GM08714 (cell line): ENCODE measurements at regions not wholly inside any gene's neighbourhood (a gene's known extent, or its start where the extent isn't known, plus 50 kb on each side); places are given as distances from the start of the nearest gene placed in this dataset.

Source experiments
- H3K4me3 ChIP-seq: fragments of 200-500 bp; sonication (Bioruptor generic); 2 replicates; pipeline ENCODE4 v1.5.1; 2014; ENCODE audit warnings: mild to moderate bottlenecking, low read length, inconsistent platforms
- ZNF274 ChIP-seq: IDR thresholded peaks from 2 replicates; pipeline ENCODE4 v1.6.1; 2012; ENCODE audit warnings: mild to moderate bottlenecking, low read depth, low read length

DNA sequence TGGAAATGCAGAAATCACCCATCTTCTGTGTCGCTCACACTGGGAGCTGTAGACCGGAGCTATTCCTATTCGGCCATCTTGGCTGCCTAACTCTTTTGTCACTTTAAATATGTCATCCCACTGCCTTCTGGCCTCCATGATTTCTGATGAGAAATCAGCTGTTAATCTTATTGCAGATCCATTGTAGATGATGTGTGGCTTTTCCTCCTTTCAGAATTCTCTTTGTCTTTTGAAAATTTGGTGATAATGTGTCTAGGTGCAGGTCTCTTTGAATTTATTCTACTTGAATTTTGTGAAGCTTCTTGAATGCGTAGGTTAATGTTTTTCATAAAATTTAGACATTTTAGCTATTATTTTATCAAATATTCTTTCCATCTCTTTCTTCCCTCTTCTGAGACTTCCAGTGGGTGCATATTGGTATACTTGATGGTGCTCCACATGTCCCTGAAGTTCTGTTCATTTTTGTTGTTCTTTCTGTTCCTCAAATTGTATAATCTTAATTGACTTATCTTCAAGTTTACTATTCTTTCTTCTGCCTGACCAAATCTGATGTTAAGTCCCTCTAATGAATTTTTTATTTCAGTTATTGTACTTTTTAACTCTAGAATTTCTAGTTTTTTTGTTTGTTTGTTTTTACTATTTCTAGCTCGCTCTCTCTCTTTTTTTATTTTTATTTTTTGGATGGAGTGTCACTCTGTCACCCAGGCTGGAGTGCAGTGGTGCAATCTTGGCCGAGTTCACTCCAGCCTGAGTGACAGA, 90.8 kb upstream of the DLX2 start:
- H3K4me3 ChIP-seq = no peak overlapping the region
- TF ChIP-seq ZNF274 = no peak

DNA sequence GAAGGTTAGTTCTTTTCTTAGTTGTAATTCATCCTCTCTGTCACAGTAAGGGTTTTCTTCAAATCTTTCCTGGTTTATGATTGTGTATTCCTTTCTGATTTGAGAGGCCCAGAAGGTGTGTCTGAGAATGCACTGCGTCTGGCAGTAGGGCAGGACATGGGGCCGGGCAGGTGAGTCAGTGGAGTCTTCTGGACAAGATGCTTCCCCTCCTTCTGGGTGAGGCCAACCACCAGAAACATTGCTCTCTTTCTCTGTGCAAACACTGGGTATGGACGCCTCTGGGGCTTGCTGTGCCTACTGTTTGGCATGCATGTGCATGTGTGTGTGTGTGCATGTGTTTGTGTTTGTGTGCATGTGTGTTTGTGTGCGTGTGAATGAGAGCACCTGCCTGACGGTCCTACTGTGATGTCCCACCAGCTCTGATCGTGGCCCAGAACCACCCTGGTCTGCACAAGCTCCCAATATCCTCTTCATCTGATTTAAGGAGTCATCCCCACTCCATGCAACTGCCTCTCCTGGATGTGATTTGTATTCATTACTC, 93.2 kb upstream of the DLX2 start:
- TF ChIP-seq ZNF274 = no peak
- no peak overlapping the region for H3K4me3 ChIP-seq

DNA sequence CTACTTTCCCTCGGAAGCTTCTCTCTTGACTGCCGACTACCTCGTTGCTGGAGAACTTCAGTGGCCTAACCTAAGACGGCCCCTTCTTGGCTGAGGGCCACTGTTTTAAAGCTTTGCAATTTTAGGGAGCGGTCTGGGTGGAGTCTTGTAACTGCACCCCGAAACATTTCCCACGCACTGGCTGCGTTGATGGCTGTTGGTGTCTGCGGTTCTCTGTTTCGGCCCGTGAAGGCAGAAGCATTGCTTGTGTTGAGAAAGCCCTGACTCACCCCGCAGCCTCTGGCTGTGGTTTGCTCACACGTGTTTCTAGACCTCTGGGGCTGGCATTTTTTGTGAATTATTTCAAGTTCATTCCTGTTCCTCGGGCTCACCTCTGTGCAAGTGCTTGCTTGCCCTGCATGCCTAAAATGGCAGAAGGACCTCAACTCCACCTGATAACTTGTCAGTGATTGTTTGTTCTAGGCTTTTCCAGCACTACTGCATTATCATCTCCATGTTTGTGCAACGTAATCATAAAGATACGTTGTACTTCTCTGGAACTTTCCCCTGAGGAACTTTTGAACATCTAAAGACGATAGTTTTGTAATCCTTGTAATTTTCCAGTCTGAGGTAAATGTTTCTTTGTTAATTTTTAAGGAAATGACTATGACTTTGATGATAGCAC, 94.2 kb upstream of the DLX2 start:
- TF ChIP-seq ZNF274 = no peak
- H3K4me3 ChIP-seq = no peak overlapping the region

DNA sequence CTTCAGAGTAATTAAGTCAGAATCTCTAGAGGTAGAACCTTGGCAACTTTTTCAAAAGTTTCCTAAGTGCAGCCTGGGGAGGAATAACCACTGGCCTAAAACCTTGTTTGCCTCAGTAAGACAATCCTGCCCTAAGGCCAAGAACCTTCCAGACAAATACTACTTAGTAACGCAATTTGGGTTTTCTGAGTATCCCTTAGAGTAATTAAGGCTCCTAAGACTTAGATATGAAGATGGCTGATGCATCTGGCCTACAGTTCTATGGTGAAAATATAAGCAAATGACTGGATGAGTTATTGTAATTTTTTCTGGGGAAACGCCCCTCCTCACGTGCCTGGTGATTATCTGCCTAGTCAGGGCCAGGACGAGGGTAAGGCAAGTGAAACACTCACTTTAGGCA, 95.7 kb upstream of the DLX2 start:
- TF ChIP-seq ZNF274 = no peak
- no peak overlapping the region for H3K4me3 ChIP-seq

DNA sequence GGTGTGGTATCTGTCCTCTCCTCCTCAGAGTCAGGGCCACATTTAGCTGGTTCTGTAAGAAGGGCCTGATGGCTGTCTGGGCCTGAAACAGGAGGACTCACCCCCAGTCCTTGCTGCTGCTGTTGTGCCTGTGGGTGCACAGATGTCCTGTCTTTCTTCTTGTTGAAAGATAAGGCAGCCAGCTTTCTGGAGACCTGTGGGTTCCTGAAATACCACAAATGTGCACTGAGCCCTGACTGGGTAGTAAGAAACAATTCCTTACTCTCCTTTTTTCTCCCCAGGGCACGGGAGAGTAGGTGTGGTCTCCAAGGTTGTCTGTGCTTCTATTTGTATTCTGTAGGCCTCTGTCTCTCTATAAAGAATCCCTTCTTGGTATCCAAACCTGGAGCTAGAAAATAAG, 96.2 kb upstream of the DLX2 start:
- no peak for TF ChIP-seq ZNF274
- no peak overlapping the region for H3K4me3 ChIP-seq

DNA sequence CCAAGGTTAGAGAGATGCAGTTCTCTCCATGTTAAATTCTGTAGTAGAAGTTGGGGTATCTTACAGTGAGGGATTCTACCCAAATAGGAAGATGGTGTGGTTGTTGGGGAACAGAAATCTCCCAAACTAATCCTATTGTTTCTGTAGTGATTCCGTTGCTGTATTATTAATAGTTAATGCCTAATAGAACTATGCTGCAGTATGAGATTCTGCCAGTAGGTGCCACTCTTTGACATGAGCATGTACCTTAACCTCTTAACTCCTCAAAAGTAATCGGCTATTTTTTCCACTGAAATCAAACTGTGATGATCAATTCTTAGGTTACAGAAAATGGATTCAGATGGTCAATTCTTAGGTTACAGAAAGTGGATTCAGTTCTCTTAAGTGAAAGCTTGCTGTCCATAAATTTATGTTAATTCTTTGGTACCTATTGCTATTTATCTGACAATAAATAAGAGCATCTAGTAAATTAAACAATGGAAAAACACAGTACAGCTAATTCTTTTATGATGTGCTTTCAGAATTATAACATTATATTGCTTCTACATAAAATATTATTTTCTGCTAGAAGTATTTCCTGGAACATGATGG, 97.9 kb upstream of the DLX2 start:
- TF ChIP-seq ZNF274 = no peak
- no peak overlapping the region for H3K4me3 ChIP-seq

DNA sequence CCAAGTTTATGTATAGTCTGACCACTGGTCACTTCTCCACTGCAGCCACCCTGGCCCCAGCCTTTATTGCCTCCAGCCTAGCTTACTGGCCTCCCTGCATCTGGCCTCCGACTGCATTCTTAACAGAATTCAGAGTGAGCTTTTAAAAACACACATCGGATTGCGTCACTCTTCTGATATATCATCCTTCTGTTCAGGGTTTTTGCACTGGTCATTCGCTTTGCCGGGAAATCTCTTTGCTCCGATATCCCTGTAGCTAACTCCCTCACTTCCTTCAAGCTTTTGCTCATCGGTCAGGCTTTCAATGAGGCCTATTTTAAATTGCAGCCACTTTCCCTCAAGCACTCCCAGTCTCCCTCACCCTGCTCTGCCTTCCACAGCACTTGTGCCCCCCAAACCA, 101.6 kb upstream of the DLX2 start:
- no peak for TF ChIP-seq ZNF274
- H3K4me3 ChIP-seq = no peak overlapping the region

DNA sequence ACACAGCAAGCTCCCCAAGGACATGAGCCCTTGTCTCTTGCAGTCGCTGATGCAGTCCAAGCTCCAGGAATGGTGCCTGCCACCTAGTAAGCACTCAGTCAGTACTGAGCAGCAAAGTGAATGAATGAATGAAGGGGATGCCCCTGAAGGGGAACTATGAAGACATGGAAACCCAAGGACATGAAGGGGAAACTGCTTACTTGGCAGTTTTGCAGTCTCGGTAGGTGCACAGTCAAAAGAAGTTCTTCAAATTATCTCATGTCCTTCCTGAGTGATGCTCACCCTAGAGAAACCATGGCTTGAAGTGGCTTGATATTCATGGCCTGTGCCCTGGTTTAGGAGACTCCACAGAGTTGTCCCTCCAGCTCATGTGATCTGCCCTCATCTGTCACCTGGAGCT, 102.1 kb upstream of the DLX2 start:
- TF ChIP-seq ZNF274 = no peak
- H3K4me3 ChIP-seq = no peak overlapping the region

DNA sequence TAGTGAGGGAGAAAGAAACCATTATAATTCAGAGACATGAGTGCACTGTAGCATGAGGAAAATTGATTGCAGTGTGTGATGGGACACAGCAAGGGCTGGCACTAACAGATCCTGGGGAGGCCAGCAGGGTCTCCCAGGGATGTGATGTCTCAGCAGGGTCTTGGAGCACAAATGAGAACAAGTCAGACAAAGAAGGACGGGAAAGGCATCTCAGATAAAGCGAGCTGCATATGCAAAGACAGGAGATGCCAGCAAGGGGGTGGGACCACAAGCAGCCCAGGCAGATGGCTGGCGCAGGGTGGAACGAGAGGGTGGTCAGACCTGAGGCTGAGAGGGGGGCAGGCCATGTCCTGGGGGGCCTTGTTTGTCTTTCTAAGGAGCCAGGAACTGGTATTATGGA, 102.6 kb upstream of the DLX2 start:
- no peak overlapping the region for H3K4me3 ChIP-seq
- TF ChIP-seq ZNF274 = no peak

DNA sequence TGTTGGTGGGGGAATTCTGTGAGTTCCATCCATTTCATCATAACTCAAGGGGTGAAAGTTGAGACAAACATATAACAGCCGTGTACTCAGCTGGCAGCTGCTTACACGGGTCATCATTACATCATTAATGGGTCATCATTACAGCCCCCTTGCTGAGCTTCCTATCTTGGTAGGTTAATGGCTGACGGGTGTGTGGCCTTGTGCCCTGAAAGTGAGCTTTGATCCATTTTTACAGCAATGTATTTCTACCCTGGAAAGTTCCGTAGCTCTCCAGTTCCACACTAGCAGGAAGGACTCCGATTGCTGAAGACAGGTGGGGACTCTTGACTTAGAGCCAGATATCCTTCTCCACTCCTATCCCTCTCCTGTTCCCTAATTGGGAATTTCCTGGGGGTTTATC, 105.2 kb upstream of the DLX2 start:
- no peak for TF ChIP-seq ZNF274
- H3K4me3 ChIP-seq = no peak overlapping the region

DNA sequence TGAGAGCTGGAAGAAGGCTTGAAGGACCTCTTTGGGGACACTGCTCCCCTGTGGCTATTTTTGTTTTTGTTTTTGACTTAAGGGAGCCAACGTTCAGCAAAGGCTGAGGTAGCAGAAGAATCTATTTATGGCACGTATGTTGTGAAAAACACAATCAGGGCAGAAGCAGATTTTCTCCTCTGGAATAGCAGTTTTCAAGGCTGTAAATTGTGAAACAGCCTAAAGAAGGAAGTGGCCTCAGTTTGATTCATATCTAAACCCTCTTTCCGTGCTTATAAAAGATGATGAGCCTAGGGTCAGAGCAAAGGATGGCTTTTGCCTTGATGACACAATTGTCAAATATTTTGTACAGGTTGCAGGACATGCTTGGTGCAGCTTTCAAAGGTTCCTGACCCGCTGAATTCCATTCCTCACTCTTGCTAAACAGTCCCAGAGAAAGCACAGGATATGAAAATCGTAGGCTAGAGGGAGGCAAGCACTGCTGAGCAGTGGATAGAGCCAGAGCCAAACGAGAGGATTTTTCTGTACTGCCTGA, 106.2 kb upstream of the DLX2 start:
- no peak for TF ChIP-seq ZNF274

DNA sequence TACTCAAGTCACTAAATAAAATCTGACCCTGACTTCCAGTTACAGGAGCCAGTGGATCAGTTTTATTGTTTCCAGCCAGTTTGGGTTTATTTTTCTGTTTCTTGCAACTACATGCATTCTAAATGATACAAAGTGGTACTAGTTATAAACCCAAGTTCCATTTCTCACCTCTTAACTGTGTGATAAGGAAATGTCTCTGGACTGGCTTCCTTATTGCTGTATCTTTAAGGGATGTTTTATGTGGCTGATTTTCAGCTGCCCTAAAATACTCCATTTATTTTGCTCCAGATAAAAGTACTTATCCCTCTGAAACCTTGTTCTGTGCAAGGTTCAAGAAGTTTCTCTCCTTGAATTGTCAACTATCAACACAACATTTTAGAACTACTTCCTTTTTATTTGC, 107.9 kb upstream of the DLX2 start:
- TF ChIP-seq ZNF274 = no peak
- no peak overlapping the region for H3K4me3 ChIP-seq

More for the DNA sequence above, 106.2 kb upstream of the DLX2 start:
- no peak overlapping the region for H3K4me3 ChIP-seq

DNA sequence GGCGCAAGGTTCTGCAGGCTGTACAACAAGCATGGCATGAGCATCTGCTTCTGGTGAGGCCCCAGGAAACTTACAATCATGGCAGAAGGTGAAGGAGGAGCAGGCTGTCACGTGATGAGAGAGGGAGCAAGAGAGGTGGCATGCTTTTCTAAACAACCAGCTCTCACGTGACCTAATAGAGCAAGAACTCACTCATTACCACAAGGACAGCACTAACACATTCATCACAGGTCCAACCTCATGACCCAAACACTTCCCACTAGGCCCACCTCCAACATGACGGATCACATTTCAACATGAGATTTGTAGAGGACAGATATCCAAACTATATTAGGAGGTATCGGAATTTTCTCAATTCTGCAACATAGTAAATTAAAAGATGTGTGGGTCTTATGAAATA, 108.8 kb upstream of the DLX2 start:
- TF ChIP-seq ZNF274 = no peak

DNA sequence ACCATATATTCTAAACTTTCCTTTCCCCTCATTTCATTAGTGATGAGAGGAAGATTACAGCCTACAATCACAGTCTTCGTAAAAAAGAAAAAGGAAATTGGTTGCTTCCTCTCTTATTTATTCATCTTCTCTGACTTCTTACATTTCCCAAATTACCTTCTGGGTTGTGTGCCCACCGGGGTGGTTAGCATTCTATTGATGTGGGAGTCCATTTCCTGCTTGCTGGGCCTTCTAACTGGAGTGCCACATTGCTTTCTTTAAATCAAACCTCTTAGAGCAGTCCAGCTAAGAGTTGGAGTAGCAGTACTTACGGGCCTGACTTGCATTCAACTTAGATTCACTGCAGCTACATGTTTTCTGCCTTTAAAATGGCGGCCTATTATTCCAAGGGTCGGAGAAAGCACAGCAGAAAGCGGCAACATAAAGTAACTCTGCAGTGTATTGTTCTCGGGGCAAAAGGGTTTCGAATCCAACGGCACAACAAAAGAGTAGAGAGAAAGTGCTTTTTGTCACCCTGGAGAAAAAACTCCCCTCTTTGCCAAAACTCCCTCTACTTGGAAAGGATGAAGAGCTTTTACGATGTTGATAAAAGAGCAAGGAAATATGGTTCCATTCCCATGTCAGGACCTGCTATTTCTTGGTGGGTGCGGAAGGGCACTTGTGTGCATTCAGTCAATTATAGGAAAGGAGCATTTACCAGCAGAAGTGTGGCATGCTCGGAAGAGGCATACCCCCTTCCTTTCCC, 110.6 kb upstream of the DLX2 start:
- no peak overlapping the region for H3K4me3 ChIP-seq
- TF ChIP-seq ZNF274 = no peak

More for the DNA sequence above, 108.8 kb upstream of the DLX2 start:
- H3K4me3 ChIP-seq = no peak overlapping the region
